ENCODE measurements at regions not wholly inside any gene's neighbourhood (a gene's known extent, or its start where the extent isn't known, plus 50 kb on each side); places are given as distances from the start of the nearest gene placed in this dataset.

GRCh38 chr3:193845144-193845543 is 252.1 kb downstream of the OPA1 start:
- no peak for DNase-seq (ENCODE audit: low spot score)
- Mint-ChIP-seq H3K4me3 (ENCODE audit: unreplicated experiment) (no peak overlapping the region), H3K27ac (ENCODE audit: unreplicated experiment) (no peak overlapping the region), H3K27me3 (ENCODE audit: unreplicated experiment) (peaks cover 4% of the 10 kb centered on the region), H3K36me3 (ENCODE audit: low read depth, unreplicated experiment) (no peaks in the 10 kb centered on the region), H3K9me3 (ENCODE audit: unreplicated experiment) (no peaks in the 10 kb centered on the region), H3K4me1 (ENCODE audit: unreplicated experiment) (peaks cover 14% of the 10 kb centered on the region)
- TF ChIP-seq CTCF (IDR thresholded peaks at IDR 0.05; ENCODE audit: unreplicated experiment): no peak

- Mint-ChIP-seq H3K9me3 (ENCODE audit: unreplicated experiment) (no peaks in the 10 kb centered on the region), H3K27me3 (ENCODE audit: unreplicated experiment) (peaks cover 4% of the 10 kb centered on the region), H3K36me3 (ENCODE audit: low read depth, unreplicated experiment) (no peaks in the 10 kb centered on the region), H3K27ac (ENCODE audit: unreplicated experiment) (no peak overlapping the region), H3K4me3 (ENCODE audit: unreplicated experiment) (no peak overlapping the region), H3K4me1 (ENCODE audit: unreplicated experiment) (peaks cover 23% of the 10 kb centered on the region)
- DNase-seq (ENCODE audit: low spot score): no peak
- TF ChIP-seq CTCF (IDR thresholded peaks at IDR 0.05; ENCODE audit: unreplicated experiment): no peak
Observed at GRCh38 chr3:193846569-193846968, 253.6 kb downstream of the OPA1 start.

GRCh38 chr3:193847402-193847801 is 254.4 kb downstream of the OPA1 start:
- no peak overlapping the region for H3K4me3 Mint-ChIP-seq (ENCODE audit: unreplicated experiment)

GRCh38 chr3:193848547-193848946 is 255.5 kb downstream of the OPA1 start:
- Mint-ChIP-seq H3K9me3 (ENCODE audit: unreplicated experiment) (no peaks in the 10 kb centered on the region), H3K27ac (ENCODE audit: unreplicated experiment) (no peak overlapping the region), H3K4me1 (ENCODE audit: unreplicated experiment) (peaks cover 39% of the 10 kb centered on the region), H3K4me3 (ENCODE audit: unreplicated experiment) (no peak overlapping the region), H3K36me3 (ENCODE audit: low read depth, unreplicated experiment) (no peaks in the 10 kb centered on the region), H3K27me3 (ENCODE audit: unreplicated experiment) (peaks cover 4% of the 10 kb centered on the region)
- no peak for DNase-seq (ENCODE audit: low spot score)
- no peak for TF ChIP-seq CTCF (IDR thresholded peaks at IDR 0.05; ENCODE audit: unreplicated experiment)

More at GRCh38 chr3:193847402-193847801, 254.4 kb downstream of the OPA1 start:
- Mint-ChIP-seq H3K27me3 (ENCODE audit: unreplicated experiment) (peaks cover 4% of the 10 kb centered on the region), H3K4me1 (ENCODE audit: unreplicated experiment) (peaks cover 32% of the 10 kb centered on the region), H3K9me3 (ENCODE audit: unreplicated experiment) (no peaks in the 10 kb centered on the region), H3K27ac (ENCODE audit: unreplicated experiment) (no peak overlapping the region), H3K36me3 (ENCODE audit: low read depth, unreplicated experiment) (no peaks in the 10 kb centered on the region)
- no peak for DNase-seq (ENCODE audit: low spot score)
- no peak for TF ChIP-seq CTCF (IDR thresholded peaks at IDR 0.05; ENCODE audit: unreplicated experiment)

GRCh38 chr3:193850084-193850619 is 257.1 kb downstream of the OPA1 start:
- Mint-ChIP-seq H3K9me3 (ENCODE audit: unreplicated experiment) (no peaks in the 10 kb centered on the region), H3K27ac (ENCODE audit: unreplicated experiment) (no peak overlapping the region), H3K4me3 (ENCODE audit: unreplicated experiment) (no peak overlapping the region), H3K36me3 (ENCODE audit: low read depth, unreplicated experiment) (no peaks in the 10 kb centered on the region), H3K27me3 (ENCODE audit: unreplicated experiment) (peaks cover 4% of the 10 kb centered on the region), H3K4me1 (ENCODE audit: unreplicated experiment) (peaks cover 48% of the 10 kb centered on the region)
- DNase-seq (ENCODE audit: low spot score): no peak
- no peak for TF ChIP-seq CTCF (IDR thresholded peaks at IDR 0.05; ENCODE audit: unreplicated experiment)

Measured in endothelial cell (in vitro differentiated cells).